ENCODE measurements at regions not wholly inside any gene's neighbourhood (a gene's known extent, or its start where the extent isn't known, plus 50 kb on each side); places are given as distances from the start of the nearest gene placed in this dataset.

DNA sequence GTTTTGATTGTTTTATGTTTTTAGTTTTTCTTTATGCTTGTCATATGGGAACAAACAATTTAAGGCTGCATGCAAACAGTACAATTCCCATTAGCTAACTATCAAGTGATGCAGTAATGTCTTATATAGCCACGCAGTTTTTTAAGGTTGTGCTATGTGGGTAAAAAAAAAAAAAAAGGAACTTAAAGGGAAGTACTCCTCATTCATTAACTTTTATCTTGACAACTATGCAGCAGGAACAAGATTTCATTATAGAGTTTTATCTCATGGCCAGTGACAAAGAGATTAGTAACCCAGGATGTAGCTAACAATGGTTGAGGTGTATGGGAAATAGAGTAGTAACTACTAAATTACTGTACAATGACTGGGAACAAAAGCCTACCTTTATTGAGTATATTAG, 1008.2 kb upstream of the CDH9 start:
- TF ChIP-seq, protein P1, sequence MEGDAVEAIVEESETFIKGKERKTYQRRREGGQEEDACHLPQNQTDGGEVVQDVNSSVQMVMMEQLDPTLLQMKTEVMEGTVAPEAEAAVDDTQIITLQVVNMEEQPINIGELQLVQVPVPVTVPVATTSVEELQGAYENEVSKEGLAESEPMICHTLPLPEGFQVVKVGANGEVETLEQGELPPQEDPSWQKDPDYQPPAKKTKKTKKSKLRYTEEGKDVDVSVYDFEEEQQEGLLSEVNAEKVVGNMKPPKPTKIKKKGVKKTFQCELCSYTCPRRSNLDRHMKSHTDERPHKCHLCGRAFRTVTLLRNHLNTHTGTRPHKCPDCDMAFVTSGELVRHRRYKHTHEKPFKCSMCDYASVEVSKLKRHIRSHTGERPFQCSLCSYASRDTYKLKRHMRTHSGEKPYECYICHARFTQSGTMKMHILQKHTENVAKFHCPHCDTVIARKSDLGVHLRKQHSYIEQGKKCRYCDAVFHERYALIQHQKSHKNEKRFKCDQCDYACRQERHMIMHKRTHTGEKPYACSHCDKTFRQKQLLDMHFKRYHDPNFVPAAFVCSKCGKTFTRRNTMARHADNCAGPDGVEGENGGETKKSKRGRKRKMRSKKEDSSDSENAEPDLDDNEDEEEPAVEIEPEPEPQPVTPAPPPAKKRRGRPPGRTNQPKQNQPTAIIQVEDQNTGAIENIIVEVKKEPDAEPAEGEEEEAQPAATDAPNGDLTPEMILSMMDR (conservative IDR thresholded peaks at IDR 0.05), result no peak
- H3K27ac ChIP-seq, result no peak overlapping the region

DNA sequence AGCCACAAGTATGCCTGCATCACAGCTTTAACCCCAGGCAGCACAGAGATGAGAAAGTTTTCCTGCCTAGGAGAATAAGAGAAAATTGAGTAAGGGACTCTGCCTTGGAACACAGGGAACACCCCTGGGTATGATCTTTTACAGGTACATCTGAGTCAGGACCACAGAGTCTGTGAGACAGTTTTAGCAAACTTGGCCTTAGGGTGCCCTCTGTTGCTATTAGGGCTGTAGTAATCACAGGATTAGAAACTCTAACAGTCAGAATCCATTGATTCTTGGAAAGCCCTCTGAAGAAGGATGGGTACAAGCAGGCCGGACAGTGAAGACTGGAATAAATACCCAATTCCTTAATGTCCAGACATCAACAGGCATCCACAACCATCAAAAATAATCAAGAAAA, 989.5 kb upstream of the CDH9 start:
- H3K27ac ChIP-seq, result no peak overlapping the region
- TF ChIP-seq, protein P1 (conservative IDR thresholded peaks at IDR 0.05), result no peak

DNA sequence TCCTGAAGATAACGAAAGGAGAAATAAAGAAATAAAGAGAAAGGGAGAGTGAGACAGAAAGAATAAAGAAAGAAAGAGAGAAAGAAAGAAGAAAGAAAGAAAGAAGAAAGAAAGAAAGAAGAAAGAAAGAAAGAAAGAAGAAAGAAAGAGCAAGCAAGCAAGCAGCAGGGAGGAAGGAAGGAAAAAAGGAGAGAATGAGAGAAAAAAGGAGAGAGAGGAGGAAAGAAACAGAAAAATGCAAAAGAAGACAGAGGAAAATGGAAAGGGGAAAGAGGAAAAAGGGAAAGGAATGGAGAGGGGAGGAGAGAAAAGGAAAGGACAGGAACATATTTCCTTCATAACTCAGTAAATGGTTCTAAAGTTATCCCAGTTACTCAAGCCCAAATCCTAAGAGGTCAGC, 978.8 kb upstream of the CDH9 start:
- TF ChIP-seq, protein P1 (conservative IDR thresholded peaks at IDR 0.05), result no peak
- H3K27ac ChIP-seq, result no peak overlapping the region

DNA sequence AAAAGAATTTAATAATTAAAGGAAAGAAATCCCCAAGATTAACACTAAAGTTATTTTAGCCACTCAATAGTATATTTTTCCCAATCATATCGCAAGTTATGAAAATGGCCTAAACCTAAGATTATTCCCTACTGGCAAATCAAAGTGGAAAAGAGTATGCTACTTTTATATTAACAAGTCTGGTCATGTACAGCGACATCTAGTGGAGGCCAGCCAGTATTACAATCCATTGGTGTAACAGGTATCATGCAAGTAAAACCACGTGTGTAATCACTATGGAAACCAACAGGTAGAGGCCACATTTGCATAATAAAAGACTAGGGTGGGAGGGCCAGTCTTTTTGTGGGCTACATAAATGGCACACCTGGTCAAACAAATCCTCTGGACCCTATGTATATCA, 976.4 kb upstream of the CDH9 start:
- TF ChIP-seq, protein P1 (conservative IDR thresholded peaks at IDR 0.05), result no peak; the same call in 1 of the 2 replicates
- H3K27ac ChIP-seq, result no peak overlapping the region

DNA sequence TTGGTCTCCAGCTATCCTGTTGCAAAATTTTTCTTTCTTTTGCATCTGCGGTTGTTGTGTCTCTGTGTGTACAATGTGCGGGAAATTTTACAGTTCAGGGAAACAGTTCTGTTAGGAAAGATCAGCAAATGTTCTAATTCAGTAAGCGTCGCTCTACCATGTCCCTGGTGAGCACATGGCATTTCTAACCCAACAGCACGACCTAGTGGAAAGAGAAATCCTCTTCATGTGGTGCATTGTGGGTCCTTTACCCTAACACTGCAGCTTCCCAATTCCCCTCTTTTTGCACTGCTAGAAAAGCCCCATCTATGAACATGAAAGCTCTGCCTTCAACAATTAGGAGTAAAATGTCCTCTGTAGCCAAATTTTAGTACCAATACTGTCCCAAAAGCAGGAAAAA, 974.2 kb upstream of the CDH9 start:
- TF ChIP-seq, protein P1 (conservative IDR thresholded peaks at IDR 0.05), result no peak
- no peak overlapping the region for H3K27ac ChIP-seq

DNA sequence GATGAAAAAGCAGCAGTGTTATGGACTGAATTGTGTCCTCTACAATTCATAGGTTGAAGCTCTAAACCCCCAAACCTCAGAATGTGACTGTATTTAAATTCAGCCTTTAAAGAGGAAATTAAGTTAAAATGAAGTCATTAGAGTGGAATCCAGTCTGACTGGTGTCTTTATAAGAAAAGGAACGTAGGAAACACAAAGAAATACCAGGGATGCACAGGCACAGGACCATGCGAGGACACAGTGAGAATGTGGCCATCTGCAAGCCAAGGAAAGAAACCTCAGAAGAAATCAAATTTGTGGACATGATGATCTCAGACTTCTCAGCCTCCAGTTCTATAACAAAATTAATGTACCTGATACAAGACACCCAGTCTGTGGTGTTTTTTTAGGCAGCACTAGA, 971.2 kb upstream of the CDH9 start:
- H3K27ac ChIP-seq, result no peak overlapping the region
- TF ChIP-seq, protein P1 (conservative IDR thresholded peaks at IDR 0.05), result no peak

DNA sequence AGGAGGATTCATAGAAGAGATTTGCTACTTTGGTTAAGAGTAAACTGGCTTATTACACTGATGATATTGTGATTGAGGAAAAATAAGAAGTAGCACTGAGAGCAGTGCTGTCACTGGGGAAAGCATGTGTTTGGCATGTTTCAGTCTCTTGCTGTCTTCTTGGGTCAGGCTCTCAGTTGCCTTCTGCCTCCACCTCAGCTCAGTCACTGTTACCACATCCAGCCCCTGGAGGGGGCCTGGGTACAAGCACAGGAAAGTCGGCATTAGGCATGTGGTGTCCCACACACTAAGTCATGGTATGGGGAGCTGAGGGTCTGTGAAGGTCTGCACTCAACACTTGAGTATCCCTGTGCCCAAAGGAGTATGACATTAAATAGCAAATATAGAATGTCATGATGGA, 958.3 kb upstream of the CDH9 start:
- TF ChIP-seq, protein P1 (conservative IDR thresholded peaks at IDR 0.05), result no peak
- H3K27ac ChIP-seq, result no peak overlapping the region

DNA sequence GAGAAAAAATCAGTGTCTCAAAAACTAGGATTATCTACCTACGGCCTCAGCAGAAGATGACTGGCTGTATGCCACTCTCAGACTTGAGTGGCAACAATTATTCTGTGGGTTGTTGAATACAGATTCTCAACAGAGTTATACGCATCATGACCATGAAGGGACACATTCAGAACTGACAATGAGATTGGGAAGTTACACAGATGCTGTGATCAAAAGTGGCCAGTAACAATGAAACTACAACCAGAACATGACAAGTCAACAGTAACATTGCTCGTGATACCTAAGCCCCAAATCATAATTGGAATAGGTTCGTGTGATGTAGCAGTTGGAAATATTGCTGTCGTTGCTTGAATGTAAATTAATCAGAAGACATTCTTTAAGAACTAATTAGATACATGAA, 957.5 kb upstream of the CDH9 start:
- TF ChIP-seq, protein P1 (conservative IDR thresholded peaks at IDR 0.05), result no peak
- no peak overlapping the region for H3K27ac ChIP-seq

Data from VCaP (cell line).